Vagina (tissue), 2 donors: ENCODE measurements at regions not wholly inside any gene's neighbourhood (a gene's known extent, or its start where the extent isn't known, plus 50 kb on each side); places are given as distances from the start of the nearest gene placed in this dataset.

Experiments used
- DNase-seq, 2 donors: peaks; one replicate each; pipeline ENCODE4 v3.0.0-alpha.2; 2017; ENCODE audit errors: extremely low spot score in 2 of 2
- H3K27ac ChIP-seq: fragments of 200-600 bp; sonication (generic); one replicate; pipeline ENCODE4 v1.5.1; 2019
- H3K27me3 ChIP-seq: fragments of 200-600 bp; sonication (generic); one replicate; pipeline ENCODE4 v1.5.1; 2019
- H3K36me3 ChIP-seq, 2 donors: fragments of 200-600 bp; sonication (generic); one replicate each; pipeline ENCODE4 v1.5.1; 2017 to 2019
- H3K4me1 ChIP-seq: fragments of 200-600 bp; sonication (generic); one replicate; pipeline ENCODE4 v1.5.1; 2019
- H3K4me3 ChIP-seq, 2 donors: fragments of 200-600 bp; sonication (generic); 1 replicate in 1 of 2; 2 replicates in 1 of 2; pipeline ENCODE4 v1.5.1; 2016 to 2019
- H3K9me3 ChIP-seq: fragments of 200-600 bp; sonication (generic); one replicate; pipeline ENCODE4 v1.5.1; 2019
- POLR2A ChIP-seq, 2 donors: fragments of 450-650 bp; IDR thresholded peaks; one replicate each; pipeline ENCODE4 v1.6.1; 2017; ENCODE audit warnings: antibody characterized with exemption in 2 of 2, mild to moderate bottlenecking in 2 of 2, moderate library complexity in 2 of 2
- POLR2AphosphoS5 ChIP-seq, 2 donors: sonication (generic); formaldehyde crosslinking; IDR thresholded peaks; one replicate each; pipeline ENCODE4 v1.9.0; 2017; ENCODE audit warnings: antibody characterized with exemption in 2 of 2, mild to moderate bottlenecking in 2 of 2, low read depth in 1 of 2; ENCODE audit not compliant: insufficient read depth in 1 of 2
- intact Hi-C: fragments of 100-400 bp; cut with DNase I; formaldehyde crosslinking; loops from one replicate; pipeline ENCODE4 v1.15.1; 2023
- TF ChIP-seq, protein P1 (sequence below), 3 experiments: fragments of 450-650 bp in 2 of 3; fragments of 200-600 bp in 1 of 3; sonication (generic) in 1 of 3; IDR thresholded peaks; one replicate each; pipeline ENCODE4 v1.5.1; 2017 to 2019; ENCODE audit warnings: antibody characterized with exemption in 3 of 3, mild to moderate bottlenecking in 2 of 3, moderate library complexity in 2 of 3

- intact Hi-C loops: loop anchor here (10.0 kb wide), 1 partner anchor 1386 kb away; no protein-coding TSS in a partner anchor
- DNase-seq: no peak
- Histone ChIP-seq H3K9me3 (no peaks in the 10 kb centered on the region), H3K4me3 (no peak overlapping the region), H3K36me3 (no peaks in the 10 kb centered on the region), H3K4me1 (no peaks in the 10 kb centered on the region), H3K27ac (no peak overlapping the region), H3K27me3 (no peaks in the 10 kb centered on the region)
- TF ChIP-seq, protein P1, sequence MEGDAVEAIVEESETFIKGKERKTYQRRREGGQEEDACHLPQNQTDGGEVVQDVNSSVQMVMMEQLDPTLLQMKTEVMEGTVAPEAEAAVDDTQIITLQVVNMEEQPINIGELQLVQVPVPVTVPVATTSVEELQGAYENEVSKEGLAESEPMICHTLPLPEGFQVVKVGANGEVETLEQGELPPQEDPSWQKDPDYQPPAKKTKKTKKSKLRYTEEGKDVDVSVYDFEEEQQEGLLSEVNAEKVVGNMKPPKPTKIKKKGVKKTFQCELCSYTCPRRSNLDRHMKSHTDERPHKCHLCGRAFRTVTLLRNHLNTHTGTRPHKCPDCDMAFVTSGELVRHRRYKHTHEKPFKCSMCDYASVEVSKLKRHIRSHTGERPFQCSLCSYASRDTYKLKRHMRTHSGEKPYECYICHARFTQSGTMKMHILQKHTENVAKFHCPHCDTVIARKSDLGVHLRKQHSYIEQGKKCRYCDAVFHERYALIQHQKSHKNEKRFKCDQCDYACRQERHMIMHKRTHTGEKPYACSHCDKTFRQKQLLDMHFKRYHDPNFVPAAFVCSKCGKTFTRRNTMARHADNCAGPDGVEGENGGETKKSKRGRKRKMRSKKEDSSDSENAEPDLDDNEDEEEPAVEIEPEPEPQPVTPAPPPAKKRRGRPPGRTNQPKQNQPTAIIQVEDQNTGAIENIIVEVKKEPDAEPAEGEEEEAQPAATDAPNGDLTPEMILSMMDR (IDR thresholded peaks at IDR 0.05): no peak
- TF ChIP-seq POLR2A (IDR thresholded peaks at IDR 0.05): no peak
- TF ChIP-seq POLR2AphosphoS5 (IDR thresholded peaks at IDR 0.05; ENCODE audit: insufficient read depth in 1 of 2, low read depth in 1 of 2): no peak
These were observed 589.1 kb upstream of the SLC8A1 start for GRCh38 chr2:41040782-41041520.

DNA sequence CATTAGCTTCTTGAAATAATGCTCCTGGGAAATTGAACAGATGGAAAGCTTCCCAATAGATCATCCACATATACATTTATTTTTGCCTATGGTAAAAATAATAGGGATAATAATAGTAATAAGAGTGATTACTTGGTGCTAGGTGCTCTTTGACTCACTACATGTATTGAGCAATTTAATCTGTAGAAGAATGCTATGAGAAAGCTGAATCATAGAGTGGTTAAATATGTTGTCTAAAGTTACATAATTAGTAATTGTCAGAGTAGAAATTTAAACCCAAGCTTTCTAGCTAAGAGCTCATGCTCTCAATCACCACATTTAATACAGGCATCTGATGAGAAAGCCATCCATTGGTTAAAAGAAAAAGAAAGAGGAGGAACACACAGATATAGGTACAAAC is 590.5 kb upstream of the SLC8A1 start:
- no peaks in the 10 kb centered on the region for H3K4me1 ChIP-seq
- no peak overlapping the region for H3K27ac ChIP-seq
- no peaks in the 10 kb centered on the region for H3K27me3 ChIP-seq
- H3K9me3 ChIP-seq: no peaks in the 10 kb centered on the region
- intact Hi-C loops: loop anchor here (10.0 kb wide), 1 partner anchor 1388 kb away; no protein-coding TSS in a partner anchor
- H3K4me3 ChIP-seq: no peak overlapping the region
- TF ChIP-seq POLR2A (IDR thresholded peaks at IDR 0.05) (no peak), POLR2AphosphoS5 (IDR thresholded peaks at IDR 0.05; ENCODE audit: insufficient read depth in 1 of 2, low read depth in 1 of 2) (no peak)
- TF ChIP-seq, protein P1 (IDR thresholded peaks at IDR 0.05): no peak
- no peak for DNase-seq
- no peaks in the 10 kb centered on the region for H3K36me3 ChIP-seq

DNA sequence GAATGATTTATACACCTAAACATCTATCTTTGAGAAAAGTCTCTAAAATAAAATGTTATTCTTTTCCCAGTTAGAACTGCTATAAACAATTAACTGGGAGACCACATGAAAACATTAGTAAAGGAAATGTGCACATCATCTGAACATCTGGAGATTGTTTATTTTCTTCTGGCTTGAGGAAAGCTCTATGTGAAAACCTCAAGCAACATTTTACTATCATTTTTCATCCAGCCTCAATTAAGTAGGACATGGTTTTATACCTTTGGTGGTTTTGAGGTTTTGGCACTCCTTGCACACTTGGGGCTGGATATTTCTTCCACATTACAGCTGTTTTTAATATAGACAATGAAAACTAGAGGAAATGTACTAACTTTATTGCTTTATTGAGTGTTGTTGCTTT is 609.5 kb upstream of the SLC8A1 start:
- TF ChIP-seq POLR2AphosphoS5 (IDR thresholded peaks at IDR 0.05; ENCODE audit: insufficient read depth in 1 of 2, low read depth in 1 of 2) (peak in 1 of 2 donors; percentile 19), POLR2A (IDR thresholded peaks at IDR 0.05) (no peak)
- H3K9me3 ChIP-seq: no peaks in the 10 kb centered on the region
- H3K4me3 ChIP-seq: no peak overlapping the region
- DNase-seq: no peak
- intact Hi-C loops: no loop called here
- H3K27ac ChIP-seq: no peak overlapping the region
- no peaks in the 10 kb centered on the region for H3K36me3 ChIP-seq
- no peaks in the 10 kb centered on the region for H3K27me3 ChIP-seq
- H3K4me1 ChIP-seq: no peaks in the 10 kb centered on the region

DNA sequence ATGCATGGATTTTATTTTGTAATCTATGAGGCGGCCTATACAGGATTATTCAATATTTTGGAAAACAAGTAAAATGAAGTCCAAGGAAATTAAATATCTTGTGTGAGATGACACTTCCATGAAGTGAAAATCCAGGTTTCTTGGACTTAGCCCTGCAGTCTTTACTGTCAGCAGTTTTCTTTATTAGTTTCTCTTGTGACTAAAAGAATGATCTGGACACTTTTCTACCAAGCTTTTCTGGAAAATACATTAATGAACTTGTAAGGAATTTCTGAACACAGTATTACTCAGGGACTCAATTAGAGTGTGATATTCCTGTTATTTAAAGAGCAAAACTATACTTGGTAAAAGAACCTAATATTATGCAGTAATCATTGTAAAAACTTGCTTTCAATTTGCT is 610.4 kb upstream of the SLC8A1 start:
- TF ChIP-seq POLR2AphosphoS5 (IDR thresholded peaks at IDR 0.05; ENCODE audit: insufficient read depth in 1 of 2, low read depth in 1 of 2) (no peak), POLR2A (IDR thresholded peaks at IDR 0.05) (no peak)
- TF ChIP-seq, protein P1 (IDR thresholded peaks at IDR 0.05): no peak
- H3K27ac ChIP-seq: no peak overlapping the region
- intact Hi-C loops: no loop called here
- H3K9me3 ChIP-seq: no peaks in the 10 kb centered on the region
- DNase-seq: no peak
- H3K4me3 ChIP-seq: no peak overlapping the region
- H3K27me3 ChIP-seq: no peaks in the 10 kb centered on the region
- no peaks in the 10 kb centered on the region for H3K36me3 ChIP-seq
- H3K4me1 ChIP-seq: no peaks in the 10 kb centered on the region

DNA sequence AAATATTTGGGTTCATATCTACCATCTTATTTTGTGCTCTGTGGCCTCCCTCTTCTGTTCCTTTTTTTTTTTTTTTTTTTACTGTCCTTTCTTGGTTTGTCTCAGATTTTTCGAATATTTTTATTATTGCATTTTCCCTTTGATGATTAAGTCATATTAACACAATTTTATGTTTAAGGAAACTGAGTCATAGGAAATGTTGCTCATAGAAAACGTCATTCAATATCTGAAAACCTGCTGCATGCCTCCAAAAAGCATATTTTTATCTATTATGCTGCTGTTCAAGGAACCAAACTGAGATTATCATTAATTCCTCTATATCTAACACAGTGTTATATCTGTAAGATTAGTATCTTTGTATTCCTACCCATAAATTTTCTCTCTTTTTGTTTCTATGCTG is 614.3 kb upstream of the SLC8A1 start:
- Histone ChIP-seq H3K9me3 (no peaks in the 10 kb centered on the region), H3K27me3 (no peaks in the 10 kb centered on the region), H3K4me3 (no peak overlapping the region), H3K36me3 (no peaks in the 10 kb centered on the region), H3K4me1 (no peaks in the 10 kb centered on the region), H3K27ac (no peak overlapping the region)
- no peak for DNase-seq
- TF ChIP-seq, protein P1 (IDR thresholded peaks at IDR 0.05): no peak
- TF ChIP-seq POLR2AphosphoS5 (IDR thresholded peaks at IDR 0.05; ENCODE audit: insufficient read depth in 1 of 2, low read depth in 1 of 2) (no peak), POLR2A (IDR thresholded peaks at IDR 0.05) (no peak)
- intact Hi-C loops: no loop called here
